Left ventricle myocardium inferior (tissue), 1 donor: ENCODE measurements at regions not wholly inside any gene's neighbourhood (a gene's known extent, or its start where the extent isn't known, plus 50 kb on each side); places are given as distances from the start of the nearest gene placed in this dataset.

Experiments
- DNase-seq: peaks from one replicate; pipeline ENCODE4 v3.0.0-alpha.2; 2020
- H3K27ac ChIP-seq: fragments of 200-600 bp; replicated peaks from 2 replicates; pipeline ENCODE4 v1.8.0; 2021
- H3K27me3 ChIP-seq: fragments of 200-600 bp; 2 replicates; pipeline ENCODE4 v1.8.0; 2021; ENCODE audit warnings: low read depth
- H3K36me3 ChIP-seq: fragments of 200-600 bp; 2 replicates; pipeline ENCODE4 v1.8.0; 2021
- H3K4me1 ChIP-seq: fragments of 200-600 bp; 2 replicates; pipeline ENCODE4 v1.8.0; 2021
- H3K4me3 ChIP-seq: fragments of 200-600 bp; 2 replicates; pipeline ENCODE4 v1.8.0; 2021; ENCODE audit warnings: mild to moderate bottlenecking, moderate library complexity
- H3K9me3 ChIP-seq: fragments of 200-600 bp; replicated peaks from 2 replicates; pipeline ENCODE4 v1.8.0; 2021
- CTCF ChIP-seq: fragments of 200-600 bp; IDR thresholded peaks from 2 replicates; pipeline ENCODE4 v1.8.0; 2021; ENCODE audit warnings: antibody characterized with exemption, mild to moderate bottlenecking, borderline replicate concordance
- intact Hi-C: fragments of 100-400 bp; cut with micrococcal nuclease; formaldehyde crosslinking; loops from one replicate; pipeline ENCODE4 v1.11.0; 2022
- donor health status: DM: no; HTN: yes; CAD: no; lungs with severe emphysema.

- intact Hi-C loops: loop anchor here (5.0 kb wide), 1 partner anchor 152 kb away; no protein-coding TSS in a partner anchor
- Histone ChIP-seq H3K4me1 (peaks cover 8% of the 10 kb centered on the region), H3K27ac (no peak overlapping the region), H3K4me3 (no peak overlapping the region), H3K36me3 (no peaks in the 10 kb centered on the region), H3K9me3 (no peaks in the 10 kb centered on the region), H3K27me3 (no peaks in the 10 kb centered on the region)
- no peak for DNase-seq
- no peak for TF ChIP-seq CTCF
These were observed 71.8 kb upstream of the ALDH1A1 start for GRCh38 chr9:73024601-73025034.

- peak; percentile 83 for TF ChIP-seq CTCF
- H3K27me3 ChIP-seq: no peaks in the 10 kb centered on the region
- no peak overlapping the region for H3K4me3 ChIP-seq
- peaks cover 8% of the 10 kb centered on the region for H3K4me1 ChIP-seq
- H3K36me3 ChIP-seq: no peaks in the 10 kb centered on the region
- H3K9me3 ChIP-seq: peaks cover 9% of the 10 kb centered on the region
- DNase-seq: no peak
- intact Hi-C loops: loop anchor here (5.0 kb wide), 1 partner anchor 151 kb away; no protein-coding TSS in a partner anchor
- H3K27ac ChIP-seq: no peak overlapping the region
These were observed 70.2 kb upstream of the ALDH1A1 start for GRCh38 chr9:73023025-73023541.

- peaks cover 16% of the 10 kb centered on the region for H3K9me3 ChIP-seq
- TF ChIP-seq CTCF: no peak
These were observed 69.5 kb upstream of the ALDH1A1 start for GRCh38 chr9:73022353-73022752.

GRCh38 chr9:73020877-73021276 lies 68.0 kb upstream of the ALDH1A1 start:
- peaks cover 16% of the 10 kb centered on the region for H3K9me3 ChIP-seq
- TF ChIP-seq CTCF: no peak
- H3K4me3 ChIP-seq: no peak overlapping the region
- H3K36me3 ChIP-seq: no peaks in the 10 kb centered on the region
- no peak overlapping the region for H3K27ac ChIP-seq
- no peak for DNase-seq
- no peaks in the 10 kb centered on the region for H3K27me3 ChIP-seq
- peaks cover 8% of the 10 kb centered on the region for H3K4me1 ChIP-seq
- intact Hi-C loops: loop anchor here (5.0 kb wide), 1 partner anchor 149 kb away; no protein-coding TSS in a partner anchor

More at GRCh38 chr9:73022353-73022752, 69.5 kb upstream of the ALDH1A1 start:
- intact Hi-C loops: loop anchor here (5.0 kb wide), 1 partner anchor 150 kb away; no protein-coding TSS in a partner anchor
- Histone ChIP-seq H3K27ac (peak overlapping the region; percentile 27), H3K36me3 (no peaks in the 10 kb centered on the region), H3K4me1 (peaks cover 8% of the 10 kb centered on the region), H3K27me3 (no peaks in the 10 kb centered on the region), H3K4me3 (no peak overlapping the region)
- DNase-seq: no peak

GRCh38 chr9:73014011-73014410 lies 61.2 kb upstream of the ALDH1A1 start:
- H3K9me3 ChIP-seq: peaks cover 16% of the 10 kb centered on the region
- TF ChIP-seq CTCF: no peak
- H3K4me1 ChIP-seq: no peaks in the 10 kb centered on the region
- intact Hi-C loops: no loop called here
- H3K27ac ChIP-seq: no peak overlapping the region
- H3K36me3 ChIP-seq: no peaks in the 10 kb centered on the region
- no peaks in the 10 kb centered on the region for H3K27me3 ChIP-seq
- H3K4me3 ChIP-seq: no peak overlapping the region
- DNase-seq: no peak
